Astrocyte of the cerebellum (primary cell): ENCODE measurements at regions not wholly inside any gene's neighbourhood (a gene's known extent, or its start where the extent isn't known, plus 50 kb on each side); places are given as distances from the start of the nearest gene placed in this dataset.

Source experiments
- DNase-seq: peaks from one replicate; pipeline ENCODE4 v3.0.0-alpha.2; 2011; ENCODE audit warnings: low read depth
- H3K4me3 ChIP-seq: 2 replicates; pipeline ENCODE4 v1.5.1; 2011; ENCODE audit warnings: mild to moderate bottlenecking, low read depth, low read length, moderate library complexity
- in situ Hi-C: cut with HindIII; loops from 2 replicates; pipeline ENCODE4 v1.10.0; 2017; ENCODE audit warnings: low sequenced_read_pairs
- TF ChIP-seq, protein P1 (sequence below): IDR thresholded peaks from 2 replicates; pipeline ENCODE4 v1.5.1; 2012; ENCODE audit warnings: low read length, low read depth, moderate library complexity, mild to moderate bottlenecking; ENCODE audit errors: missing control alignments

DNA sequence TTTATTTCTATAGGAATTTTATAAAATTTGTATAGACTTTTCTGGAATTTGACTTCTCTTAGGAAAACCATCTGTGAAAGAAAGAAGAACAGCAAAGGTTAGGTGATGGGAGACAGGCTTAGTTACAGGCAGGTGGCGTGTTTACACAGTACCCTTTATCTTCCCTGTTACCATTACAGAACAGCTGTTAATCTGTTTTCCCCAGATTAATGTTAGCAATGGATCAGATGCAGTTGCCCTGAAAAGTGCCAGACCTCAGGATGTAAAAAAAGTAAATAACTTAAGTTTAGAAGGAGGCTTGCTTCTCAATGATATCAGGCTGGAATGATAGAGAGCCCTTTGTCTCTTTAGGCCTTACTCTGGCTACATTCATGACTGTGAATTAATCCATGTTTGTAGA lies 1186.5 kb upstream of the TENM4 start:
- no peak for DNase-seq
- in situ Hi-C loops: no loop called here
- TF ChIP-seq, protein P1, sequence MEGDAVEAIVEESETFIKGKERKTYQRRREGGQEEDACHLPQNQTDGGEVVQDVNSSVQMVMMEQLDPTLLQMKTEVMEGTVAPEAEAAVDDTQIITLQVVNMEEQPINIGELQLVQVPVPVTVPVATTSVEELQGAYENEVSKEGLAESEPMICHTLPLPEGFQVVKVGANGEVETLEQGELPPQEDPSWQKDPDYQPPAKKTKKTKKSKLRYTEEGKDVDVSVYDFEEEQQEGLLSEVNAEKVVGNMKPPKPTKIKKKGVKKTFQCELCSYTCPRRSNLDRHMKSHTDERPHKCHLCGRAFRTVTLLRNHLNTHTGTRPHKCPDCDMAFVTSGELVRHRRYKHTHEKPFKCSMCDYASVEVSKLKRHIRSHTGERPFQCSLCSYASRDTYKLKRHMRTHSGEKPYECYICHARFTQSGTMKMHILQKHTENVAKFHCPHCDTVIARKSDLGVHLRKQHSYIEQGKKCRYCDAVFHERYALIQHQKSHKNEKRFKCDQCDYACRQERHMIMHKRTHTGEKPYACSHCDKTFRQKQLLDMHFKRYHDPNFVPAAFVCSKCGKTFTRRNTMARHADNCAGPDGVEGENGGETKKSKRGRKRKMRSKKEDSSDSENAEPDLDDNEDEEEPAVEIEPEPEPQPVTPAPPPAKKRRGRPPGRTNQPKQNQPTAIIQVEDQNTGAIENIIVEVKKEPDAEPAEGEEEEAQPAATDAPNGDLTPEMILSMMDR: no peak
- no peak overlapping the region for H3K4me3 ChIP-seq

DNA sequence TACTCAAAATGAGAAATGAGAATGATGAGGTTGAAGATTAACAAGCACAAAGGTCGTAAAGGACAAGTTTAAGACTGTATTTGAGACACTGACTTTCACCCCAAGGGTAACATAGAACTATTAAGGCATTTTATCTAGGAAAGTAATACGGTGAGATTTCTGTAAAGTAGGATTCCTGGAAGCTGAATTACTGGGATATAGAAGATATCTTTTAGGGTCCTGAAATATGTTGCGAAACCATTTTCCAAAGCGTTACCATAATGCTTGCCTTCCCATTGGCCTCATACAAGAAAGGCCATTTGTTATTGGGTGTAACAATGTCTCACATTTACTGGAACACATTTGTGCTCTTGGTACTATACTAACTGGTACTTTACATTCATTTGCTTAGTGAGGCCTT lies 1185.9 kb upstream of the TENM4 start:
- DNase-seq: no peak
- TF ChIP-seq, protein P1: no peak

GRCh38 chr11:80625563-80625962 lies 1184.7 kb upstream of the TENM4 start:
- in situ Hi-C loops: no loop called here
- TF ChIP-seq, protein P1: no peak
- no peak for DNase-seq
- H3K4me3 ChIP-seq: no peak overlapping the region

More for the DNA sequence above, 1185.9 kb upstream of the TENM4 start:
- H3K4me3 ChIP-seq: no peak overlapping the region
- in situ Hi-C loops: no loop called here

- no peak for DNase-seq
- in situ Hi-C loops: no loop called here
Observed at GRCh38 chr11:80621871-80622270, 1181.0 kb upstream of the TENM4 start.

DNA sequence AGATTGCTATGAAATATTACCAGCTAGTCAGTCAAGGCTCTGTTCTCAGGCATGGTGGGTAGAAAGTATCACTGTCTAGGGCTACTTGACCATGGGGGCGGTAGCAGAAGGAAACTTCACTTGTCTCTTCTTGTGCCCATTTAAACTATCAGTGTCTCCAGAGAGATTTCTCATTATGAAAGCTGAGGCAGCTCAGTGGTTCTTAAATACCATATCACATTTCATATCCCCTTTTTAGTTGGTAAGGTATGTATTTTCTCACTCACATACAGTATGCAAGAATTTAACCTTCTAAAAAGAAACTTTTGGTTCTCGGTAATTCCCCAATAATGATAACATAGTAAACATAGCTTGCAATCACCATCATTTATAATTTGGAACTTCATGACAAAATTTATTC lies 1180.0 kb upstream of the TENM4 start:
- in situ Hi-C loops: no loop called here
- DNase-seq: no peak
- TF ChIP-seq, protein P1: no peak

More at GRCh38 chr11:80621871-80622270, 1181.0 kb upstream of the TENM4 start:
- TF ChIP-seq, protein P1: no peak
- H3K4me3 ChIP-seq: no peak overlapping the region

DNA sequence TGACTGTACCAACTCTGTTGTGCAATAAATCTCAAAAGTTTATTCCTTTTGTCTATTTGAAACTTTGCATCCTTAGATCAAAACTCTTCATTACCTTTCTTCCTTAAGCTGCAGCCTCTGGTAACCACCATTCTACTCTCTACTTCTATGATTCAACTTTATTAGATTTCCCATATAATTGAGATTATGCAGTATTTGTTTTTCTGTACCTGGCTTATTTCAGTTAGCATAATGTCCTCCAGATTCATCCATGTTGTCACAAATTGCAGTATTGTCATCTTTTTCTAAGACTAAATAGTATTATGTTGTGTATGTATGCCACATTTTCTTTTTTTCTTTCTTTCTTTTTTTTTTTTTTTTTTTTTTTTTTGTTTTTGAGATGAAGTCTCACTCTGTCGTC lies 1176.3 kb upstream of the TENM4 start:
- TF ChIP-seq, protein P1: no peak

More for the DNA sequence above, 1180.0 kb upstream of the TENM4 start:
- no peak overlapping the region for H3K4me3 ChIP-seq

More for the DNA sequence above, 1176.3 kb upstream of the TENM4 start:
- in situ Hi-C loops: no loop called here
- no peak overlapping the region for H3K4me3 ChIP-seq
- no peak for DNase-seq
